Brain microvascular endothelial cell (primary cell): ENCODE measurements at regions not wholly inside any gene's neighbourhood (a gene's known extent, or its start where the extent isn't known, plus 50 kb on each side); places are given as distances from the start of the nearest gene placed in this dataset.

Experiments used
- DNase-seq: peaks from one replicate; pipeline ENCODE4 v3.0.0-alpha.2; 2020
- H3K27ac ChIP-seq: fragments of 250-450 bp; sonication (Bioruptor Pico); 2 replicates; pipeline ENCODE4 v1.5.1; 2020; ENCODE audit warnings: mild to moderate bottlenecking, moderate library complexity
- H3K27me3 ChIP-seq: fragments of 250-450 bp; sonication (Bioruptor Pico); replicated peaks from 2 replicates; pipeline ENCODE4 v1.5.1; 2020; ENCODE audit warnings: mild to moderate bottlenecking
- H3K36me3 ChIP-seq: fragments of 250-450 bp; sonication (Bioruptor Pico); replicated peaks from 2 replicates; pipeline ENCODE4 v1.5.1; 2020; ENCODE audit warnings: mild to moderate bottlenecking
- H3K4me3 ChIP-seq: 2 replicates; pipeline ENCODE4 v1.5.1; 2011; ENCODE audit warnings: low read depth, mild to moderate bottlenecking, control low read depth, low read length, moderate library complexity
- in situ Hi-C: cut with HindIII; loops from 2 replicates; pipeline ENCODE4 v1.10.0; 2017; ENCODE audit warnings: low sequenced_read_pairs, low pct_ligation_motif_present
- TF ChIP-seq, protein P1 (sequence below): IDR thresholded peaks from 2 replicates; pipeline ENCODE4 v1.5.1; 2011; ENCODE audit warnings: low read depth, mild to moderate bottlenecking, moderate library complexity, low read length, control low read depth, inconsistent platforms; ENCODE audit errors: missing control alignments

DNA sequence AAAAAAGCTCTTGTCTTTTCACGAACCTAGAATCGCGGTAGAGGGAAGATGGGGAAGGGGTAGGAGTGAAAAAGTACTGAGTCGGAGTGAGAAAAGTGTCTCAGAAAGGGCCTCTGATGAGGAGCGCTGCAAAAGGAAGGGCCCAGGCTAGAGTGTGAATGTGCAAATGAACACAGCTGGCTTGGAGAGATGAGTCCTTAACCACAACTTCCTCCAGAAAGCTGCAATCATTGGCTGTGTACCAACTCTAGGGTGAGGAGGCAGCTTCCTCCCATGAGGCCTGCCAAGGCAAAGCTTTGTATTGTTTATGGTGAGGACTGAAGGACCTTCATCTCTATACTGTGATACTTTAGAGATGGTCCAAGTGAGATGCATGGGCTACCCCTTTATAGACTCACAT, 566.9 kb upstream of the ANO5 start:
- TF ChIP-seq, protein P1, sequence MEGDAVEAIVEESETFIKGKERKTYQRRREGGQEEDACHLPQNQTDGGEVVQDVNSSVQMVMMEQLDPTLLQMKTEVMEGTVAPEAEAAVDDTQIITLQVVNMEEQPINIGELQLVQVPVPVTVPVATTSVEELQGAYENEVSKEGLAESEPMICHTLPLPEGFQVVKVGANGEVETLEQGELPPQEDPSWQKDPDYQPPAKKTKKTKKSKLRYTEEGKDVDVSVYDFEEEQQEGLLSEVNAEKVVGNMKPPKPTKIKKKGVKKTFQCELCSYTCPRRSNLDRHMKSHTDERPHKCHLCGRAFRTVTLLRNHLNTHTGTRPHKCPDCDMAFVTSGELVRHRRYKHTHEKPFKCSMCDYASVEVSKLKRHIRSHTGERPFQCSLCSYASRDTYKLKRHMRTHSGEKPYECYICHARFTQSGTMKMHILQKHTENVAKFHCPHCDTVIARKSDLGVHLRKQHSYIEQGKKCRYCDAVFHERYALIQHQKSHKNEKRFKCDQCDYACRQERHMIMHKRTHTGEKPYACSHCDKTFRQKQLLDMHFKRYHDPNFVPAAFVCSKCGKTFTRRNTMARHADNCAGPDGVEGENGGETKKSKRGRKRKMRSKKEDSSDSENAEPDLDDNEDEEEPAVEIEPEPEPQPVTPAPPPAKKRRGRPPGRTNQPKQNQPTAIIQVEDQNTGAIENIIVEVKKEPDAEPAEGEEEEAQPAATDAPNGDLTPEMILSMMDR: no peak
- DNase-seq: no peak
- H3K4me3 ChIP-seq: no peak overlapping the region
- no peaks in the 10 kb centered on the region for H3K36me3 ChIP-seq
- in situ Hi-C loops: no loop called here
- no peaks in the 10 kb centered on the region for H3K27me3 ChIP-seq
- no peak overlapping the region for H3K27ac ChIP-seq

DNA sequence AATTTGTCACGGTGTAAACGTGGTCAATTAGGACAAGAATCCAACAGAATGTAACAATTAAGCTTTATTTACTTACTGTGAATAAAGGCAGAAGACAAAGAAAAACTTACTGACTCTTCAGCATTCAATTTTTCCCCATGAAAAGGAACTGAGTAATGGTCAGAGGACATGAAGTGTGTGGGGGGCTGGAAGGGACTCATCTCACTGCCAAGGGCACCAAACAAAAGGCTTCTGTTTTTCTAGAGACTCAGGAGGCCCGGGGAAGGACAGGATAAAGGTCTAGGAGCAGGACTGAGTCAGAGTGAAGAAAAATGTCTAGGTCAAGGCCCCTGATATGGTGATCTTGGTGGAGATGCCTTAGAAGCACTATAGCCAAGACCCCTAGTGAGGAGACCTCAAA, 564.2 kb upstream of the ANO5 start:
- Histone ChIP-seq H3K4me3 (no peak overlapping the region), H3K36me3 (no peaks in the 10 kb centered on the region), H3K27ac (no peak overlapping the region), H3K27me3 (no peaks in the 10 kb centered on the region)
- DNase-seq: no peak
- TF ChIP-seq, protein P1: no peak
- in situ Hi-C loops: no loop called here

DNA sequence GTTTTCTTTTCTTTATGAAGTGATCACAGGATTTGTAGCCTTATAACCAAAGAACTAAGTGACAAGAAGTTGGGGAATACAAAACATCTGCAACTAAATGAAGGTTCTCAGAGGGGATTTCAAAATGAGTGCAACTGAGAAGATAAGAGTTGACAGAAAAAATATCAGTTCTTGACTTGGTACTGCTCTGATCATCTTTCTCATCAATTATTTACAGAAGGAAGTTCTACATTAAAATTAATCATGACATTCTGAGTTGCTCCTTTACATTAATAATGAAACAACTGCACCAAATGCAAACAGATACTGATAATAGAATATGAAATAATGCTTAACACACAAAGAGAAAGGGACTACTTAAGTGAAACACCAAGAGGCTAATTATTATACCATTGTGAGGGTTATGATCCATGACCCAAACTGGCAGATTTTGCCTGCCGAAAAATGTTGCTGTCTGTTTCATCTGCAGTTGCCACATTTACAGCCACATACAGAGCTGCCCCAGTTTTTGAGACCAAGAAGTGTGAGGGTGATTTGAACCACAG, 561.9 kb upstream of the ANO5 start:
- TF ChIP-seq, protein P1: no peak
- H3K27me3 ChIP-seq: no peaks in the 10 kb centered on the region
- H3K27ac ChIP-seq: no peak overlapping the region
- no peaks in the 10 kb centered on the region for H3K36me3 ChIP-seq
- no peak for DNase-seq
- H3K4me3 ChIP-seq: no peak overlapping the region
- in situ Hi-C loops: no loop called here

DNA sequence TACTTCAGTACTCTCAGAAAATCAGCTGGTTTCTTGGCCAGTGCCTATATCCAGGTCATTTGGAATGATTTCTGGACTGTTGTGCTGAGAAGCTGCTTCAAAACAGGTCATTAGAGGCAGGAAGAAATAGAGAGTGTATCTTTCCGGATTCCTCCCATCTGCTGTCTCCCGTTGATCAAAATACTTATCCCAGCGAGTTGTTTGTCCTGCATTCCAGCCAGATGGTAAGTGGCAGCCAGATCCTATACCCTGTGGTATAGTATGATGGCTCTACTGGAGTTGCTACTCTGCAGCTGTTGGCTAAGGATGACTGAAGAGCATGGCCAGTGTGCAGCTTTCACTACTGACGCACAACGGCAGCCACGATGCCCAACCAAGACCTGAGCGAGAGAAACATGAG, 560.9 kb upstream of the ANO5 start:
- no peaks in the 10 kb centered on the region for H3K36me3 ChIP-seq
- no peak overlapping the region for H3K27ac ChIP-seq
- in situ Hi-C loops: no loop called here
- no peaks in the 10 kb centered on the region for H3K27me3 ChIP-seq
- DNase-seq: no peak
- H3K4me3 ChIP-seq: no peak overlapping the region
- TF ChIP-seq, protein P1: no peak

DNA sequence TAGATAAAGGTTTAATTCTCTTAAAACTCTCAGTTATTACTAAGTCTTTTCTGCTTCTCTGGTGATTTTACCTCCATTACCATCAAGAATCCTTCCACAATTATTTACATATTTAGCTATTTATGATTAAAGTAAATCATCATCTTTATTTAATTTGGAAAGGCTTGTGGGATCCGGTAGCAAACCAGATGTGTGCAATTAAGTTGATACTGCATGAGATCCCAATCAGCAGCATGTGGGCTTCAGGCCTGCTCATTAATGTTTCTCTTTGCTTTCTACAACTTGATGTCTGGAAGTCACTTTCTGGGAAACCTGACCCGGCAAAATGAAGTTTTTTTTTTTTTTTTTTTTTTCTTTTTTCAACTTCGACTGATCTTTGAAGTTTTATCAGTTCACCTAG, 558.4 kb upstream of the ANO5 start:
- H3K27ac ChIP-seq: no peak overlapping the region
- H3K4me3 ChIP-seq: no peak overlapping the region
- TF ChIP-seq, protein P1: no peak
- H3K27me3 ChIP-seq: no peaks in the 10 kb centered on the region
- DNase-seq: no peak
- H3K36me3 ChIP-seq: no peaks in the 10 kb centered on the region
- in situ Hi-C loops: no loop called here

DNA sequence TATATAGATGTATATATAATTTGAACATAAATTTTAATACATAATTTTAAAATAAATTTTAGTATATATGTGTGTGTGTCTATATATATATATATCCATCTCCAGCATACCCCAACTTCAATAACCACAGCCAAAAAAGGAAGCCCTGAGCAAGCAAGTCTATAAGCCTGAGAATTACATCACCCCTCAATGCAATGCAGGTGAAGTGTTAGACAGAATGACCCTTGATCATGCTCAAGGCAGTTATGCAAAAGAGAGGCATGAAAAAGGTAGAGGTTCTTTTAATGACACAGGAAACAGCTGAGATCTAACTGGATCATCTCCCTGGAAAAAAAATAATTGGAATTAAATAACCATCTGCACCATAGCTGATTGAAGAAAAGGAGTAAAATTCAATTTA, 557.9 kb upstream of the ANO5 start:
- TF ChIP-seq, protein P1: no peak
- DNase-seq: no peak
- no peaks in the 10 kb centered on the region for H3K27me3 ChIP-seq
- no peaks in the 10 kb centered on the region for H3K36me3 ChIP-seq
- H3K27ac ChIP-seq: no peak overlapping the region
- no peak overlapping the region for H3K4me3 ChIP-seq
- in situ Hi-C loops: no loop called here
